OCI-LY1 (cell line): ENCODE measurements at regions not wholly inside any gene's neighbourhood (a gene's known extent, or its start where the extent isn't known, plus 50 kb on each side); places are given as distances from the start of the nearest gene placed in this dataset.

ENCODE experiments used
- H2AFZ ChIP-seq: fragments of 200-600 bp; sonication (generic), shearing (Covaris generic); 2 replicates; pipeline ENCODE4 v1.6.0; 2014; ENCODE audit warnings: antibody characterized with exemption, mild to moderate bottlenecking, low read length
- H3F3A ChIP-seq: fragments of 200-600 bp; sonication (generic), shearing (Covaris generic); 2 replicates; pipeline ENCODE4 v1.6.0; 2014; ENCODE audit warnings: mild to moderate bottlenecking, antibody characterized with exemption, low read length, moderate library complexity; ENCODE audit not compliant: insufficient read depth
- H3K27ac ChIP-seq: fragments of 200-600 bp; sonication (generic); 2 replicates; pipeline ENCODE4 v1.5.1; 2014; ENCODE audit warnings: low read length, mixed run types, mild to moderate bottlenecking, low read depth; ENCODE audit not compliant: poor library complexity, severe bottlenecking
- H3K27me3 ChIP-seq: fragments of 200-600 bp; sonication (generic); 2 replicates; pipeline ENCODE4 v1.6.0; 2014; ENCODE audit warnings: antibody characterized with exemption, mild to moderate bottlenecking, low read length, moderate library complexity; ENCODE audit not compliant: insufficient read depth
- H3K36me3 ChIP-seq: fragments of 200-600 bp; sonication (generic); 2 replicates; pipeline ENCODE4 v1.6.1; 2014; ENCODE audit warnings: mild to moderate bottlenecking, antibody characterized with exemption, low read length, moderate library complexity, mixed read lengths; ENCODE audit not compliant: insufficient read depth
- H3K4me1 ChIP-seq: fragments of 200-600 bp; sonication (generic); 2 replicates; pipeline ENCODE4 v1.5.1; 2014; ENCODE audit warnings: mild to moderate bottlenecking, low read length, moderate library complexity; ENCODE audit not compliant: insufficient read depth, severe bottlenecking
- H3K4me2 ChIP-seq: fragments of 200-600 bp; sonication (generic), shearing (Covaris generic); 2 replicates; pipeline ENCODE4 v1.6.1; 2014; ENCODE audit warnings: low read length
- H3K4me3 ChIP-seq: fragments of 200-600 bp; sonication (generic); 2 replicates; pipeline ENCODE4 v1.5.1; 2014; ENCODE audit warnings: low read length, low read depth, mild to moderate bottlenecking, mixed read lengths; ENCODE audit not compliant: poor library complexity, severe bottlenecking
- H3K79me2 ChIP-seq: fragments of 200-600 bp; shearing (Covaris generic); 2 replicates; pipeline ENCODE4 v1.6.1; 2016; ENCODE audit warnings: mixed run types, low read length, mixed read lengths; ENCODE audit not compliant: insufficient read depth
- H3K9ac ChIP-seq: fragments of 200-600 bp; sonication (generic), shearing (Covaris generic); 2 replicates; pipeline ENCODE4 v1.6.1; 2014; ENCODE audit warnings: mild to moderate bottlenecking, low read length, mixed read lengths
- H3K9me2 ChIP-seq: fragments of 200-600 bp; sonication (generic), shearing (Covaris generic); 2 replicates; pipeline ENCODE4 v1.6.1; 2014; ENCODE audit warnings: low read depth, mild to moderate bottlenecking, low read length, mixed read lengths
- H3K9me3 ChIP-seq: fragments of 200-600 bp; shearing (Covaris generic); 2 replicates; pipeline ENCODE4 v1.6.1; 2014; ENCODE audit warnings: low read length, mixed read lengths
- H4K20me1 ChIP-seq: fragments of 200-600 bp; sonication (generic), shearing (Covaris generic); 2 replicates; pipeline ENCODE4 v1.6.0; 2016; ENCODE audit warnings: mild to moderate bottlenecking, low read length; ENCODE audit not compliant: insufficient read depth
- EZH2 ChIP-seq: fragments of 200-600 bp; sonication (generic), shearing (Covaris generic); IDR thresholded peaks from 2 replicates; pipeline ENCODE4 v1.8.0; 2017; ENCODE audit warnings: borderline replicate concordance, mixed run types, mild to moderate bottlenecking, antibody characterized with exemption, low read length, moderate library complexity, mixed read lengths
- TF ChIP-seq, protein P1 (sequence below): fragments of 200-600 bp; sonication (generic), shearing (Covaris generic); IDR thresholded peaks from 2 replicates; pipeline ENCODE4 v1.5.1; 2017; ENCODE audit warnings: mild to moderate bottlenecking, antibody characterized with exemption, low read length, moderate library complexity, mixed read lengths

DNA sequence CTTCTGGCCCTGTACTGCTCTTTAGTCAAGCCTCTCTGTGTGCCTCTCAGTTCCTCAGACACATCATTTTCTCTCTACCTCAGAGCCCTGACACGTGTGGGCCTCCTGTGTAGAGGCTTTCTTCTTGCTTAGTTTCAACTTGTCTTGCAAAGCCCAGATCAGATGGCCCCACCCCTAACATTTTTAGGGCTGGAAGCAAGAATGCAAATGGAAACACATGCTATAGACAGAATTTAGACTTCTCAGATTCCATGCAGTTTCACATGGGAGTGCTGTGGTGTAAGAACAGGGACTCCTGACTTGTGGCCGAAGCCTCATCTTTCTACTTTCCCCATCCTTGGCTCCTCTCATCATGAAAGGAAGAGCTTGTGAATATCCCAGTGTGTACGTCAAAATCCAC lies 350.7 kb downstream of the DCHS2 start:
- H3K27ac ChIP-seq: no peak overlapping the region
- TF ChIP-seq, protein P1, sequence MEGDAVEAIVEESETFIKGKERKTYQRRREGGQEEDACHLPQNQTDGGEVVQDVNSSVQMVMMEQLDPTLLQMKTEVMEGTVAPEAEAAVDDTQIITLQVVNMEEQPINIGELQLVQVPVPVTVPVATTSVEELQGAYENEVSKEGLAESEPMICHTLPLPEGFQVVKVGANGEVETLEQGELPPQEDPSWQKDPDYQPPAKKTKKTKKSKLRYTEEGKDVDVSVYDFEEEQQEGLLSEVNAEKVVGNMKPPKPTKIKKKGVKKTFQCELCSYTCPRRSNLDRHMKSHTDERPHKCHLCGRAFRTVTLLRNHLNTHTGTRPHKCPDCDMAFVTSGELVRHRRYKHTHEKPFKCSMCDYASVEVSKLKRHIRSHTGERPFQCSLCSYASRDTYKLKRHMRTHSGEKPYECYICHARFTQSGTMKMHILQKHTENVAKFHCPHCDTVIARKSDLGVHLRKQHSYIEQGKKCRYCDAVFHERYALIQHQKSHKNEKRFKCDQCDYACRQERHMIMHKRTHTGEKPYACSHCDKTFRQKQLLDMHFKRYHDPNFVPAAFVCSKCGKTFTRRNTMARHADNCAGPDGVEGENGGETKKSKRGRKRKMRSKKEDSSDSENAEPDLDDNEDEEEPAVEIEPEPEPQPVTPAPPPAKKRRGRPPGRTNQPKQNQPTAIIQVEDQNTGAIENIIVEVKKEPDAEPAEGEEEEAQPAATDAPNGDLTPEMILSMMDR: no peak
- TF ChIP-seq EZH2: no peak
- H4K20me1 ChIP-seq: no peaks in the 10 kb centered on the region
- no peak overlapping the region for H2AFZ ChIP-seq
- H3F3A ChIP-seq: no peaks in the 10 kb centered on the region
- H3K4me3 ChIP-seq: no peak overlapping the region
- H3K9me3 ChIP-seq: no peaks in the 10 kb centered on the region
- no peaks in the 10 kb centered on the region for H3K4me1 ChIP-seq
- no peak overlapping the region for H3K4me2 ChIP-seq
- H3K36me3 ChIP-seq: no peaks in the 10 kb centered on the region
- H3K79me2 ChIP-seq: no peaks in the 10 kb centered on the region
- H3K27me3 ChIP-seq: no peaks in the 10 kb centered on the region
- H3K9ac ChIP-seq: no peak overlapping the region
- H3K9me2 ChIP-seq: no peaks in the 10 kb centered on the region

- no peaks in the 10 kb centered on the region for H3K36me3 ChIP-seq
- no peak overlapping the region for H2AFZ ChIP-seq
- H3K4me3 ChIP-seq: no peak overlapping the region
- H3K9me3 ChIP-seq: no peaks in the 10 kb centered on the region
- H3F3A ChIP-seq: no peaks in the 10 kb centered on the region
- no peak overlapping the region for H3K27ac ChIP-seq
- no peaks in the 10 kb centered on the region for H4K20me1 ChIP-seq
- H3K9ac ChIP-seq: no peak overlapping the region
- no peaks in the 10 kb centered on the region for H3K79me2 ChIP-seq
- no peaks in the 10 kb centered on the region for H3K9me2 ChIP-seq
- no peaks in the 10 kb centered on the region for H3K4me1 ChIP-seq
- no peaks in the 10 kb centered on the region for H3K27me3 ChIP-seq
- H3K4me2 ChIP-seq: no peak overlapping the region
- TF ChIP-seq, protein P1: no peak
- no peak for TF ChIP-seq EZH2
These were observed 348.5 kb upstream of the SFRP2 start for GRCh38 chr4:154137320-154137905.

- no peak overlapping the region for H3K27ac ChIP-seq
- H3K27me3 ChIP-seq: no peaks in the 10 kb centered on the region
- no peaks in the 10 kb centered on the region for H3K9me2 ChIP-seq
- no peaks in the 10 kb centered on the region for H3K9me3 ChIP-seq
- H3K4me1 ChIP-seq: no peaks in the 10 kb centered on the region
- H3K36me3 ChIP-seq: no peaks in the 10 kb centered on the region
- no peak overlapping the region for H3K4me3 ChIP-seq
- no peak for TF ChIP-seq EZH2
- TF ChIP-seq, protein P1: no peak
- no peak overlapping the region for H2AFZ ChIP-seq
- no peaks in the 10 kb centered on the region for H3K79me2 ChIP-seq
- no peak overlapping the region for H3K4me2 ChIP-seq
- H4K20me1 ChIP-seq: no peaks in the 10 kb centered on the region
- H3K9ac ChIP-seq: no peak overlapping the region
- no peaks in the 10 kb centered on the region for H3F3A ChIP-seq
These were observed 346.7 kb upstream of the SFRP2 start for GRCh38 chr4:154135576-154135975.
